GM20000 (cell line): ENCODE measurements at regions not wholly inside any gene's neighbourhood (a gene's known extent, or its start where the extent isn't known, plus 50 kb on each side); places are given as distances from the start of the nearest gene placed in this dataset.

Source experiments
- DNase-seq: peaks from one replicate; pipeline ENCODE4 v3.0.0; 2012; ENCODE audit warnings: low spot score
- CTCF ChIP-seq: IDR thresholded peaks from 2 replicates; pipeline ENCODE4 v1.5.1; 2012; ENCODE audit warnings: mild to moderate bottlenecking, control low read depth; ENCODE audit errors: extremely low read depth, missing control alignments

GRCh38 chr3:6179761-6180160, 681.2 kb upstream of the GRM7 start:
- TF ChIP-seq CTCF = no peak
- no peak for DNase-seq

- DNase-seq = no peak
- TF ChIP-seq CTCF = no peak
These were observed 680.7 kb upstream of the GRM7 start for GRCh38 chr3:6180171-6180570.

GRCh38 chr3:6182476-6182875, 678.4 kb upstream of the GRM7 start:
- DNase-seq = no peak
- TF ChIP-seq CTCF = no peak

GRCh38 chr3:6182909-6183308, 678.0 kb upstream of the GRM7 start:
- DNase-seq = no peak
- no peak for TF ChIP-seq CTCF

GRCh38 chr3:6189384-6189783, 671.5 kb upstream of the GRM7 start:
- DNase-seq = no peak
- TF ChIP-seq CTCF = no peak

GRCh38 chr3:6204891-6205290, 656.0 kb upstream of the GRM7 start:
- no peak for DNase-seq
- peak; percentile 8 for TF ChIP-seq CTCF

GRCh38 chr3:6216135-6217026, 644.5 kb upstream of the GRM7 start:
- DNase-seq = no peak
- TF ChIP-seq CTCF = no peak
